T-helper 2 cell treated with Interferon-gamma antibody and Interleukin-4, amounts not matched to agents 5 μg/mL and 100 μg/mL, for 36 hours (primary cell): ENCODE measurements at regions not wholly inside any gene's neighbourhood (a gene's known extent, or its start where the extent isn't known, plus 50 kb on each side); places are given as distances from the start of the nearest gene placed in this dataset.
"Not testable (repeated sequence)": the region's sequence is repeated elsewhere in the genome, so short reads cannot be mapped to it uniquely, and the experiment has no call there.

Experiments used
- DNase-seq: peaks from one replicate; pipeline ENCODE4 v3.0.0; 2021; ENCODE audit warnings: low spot score
- H3K27ac Mint-ChIP-seq: one replicate; pipeline ENCODE4 v1.8.0; 2021; ENCODE audit warnings: mild to moderate bottlenecking, mixed read lengths
- H3K27me3 Mint-ChIP-seq: one replicate; pipeline ENCODE4 v1.8.0; 2021; ENCODE audit warnings: low read depth, mixed read lengths
- H3K36me3 Mint-ChIP-seq: one replicate; pipeline ENCODE4 v1.8.0; 2021; ENCODE audit warnings: low read depth, mixed read lengths
- H3K4me1 Mint-ChIP-seq: one replicate; pipeline ENCODE4 v1.8.0; 2021; ENCODE audit warnings: low read depth, mixed read lengths
- H3K4me3 Mint-ChIP-seq: one replicate; pipeline ENCODE4 v1.8.0; 2022; ENCODE audit warnings: mild to moderate bottlenecking, moderate library complexity, mixed read lengths
- H3K9me3 Mint-ChIP-seq: one replicate; pipeline ENCODE4 v1.8.0; 2021; ENCODE audit warnings: mixed read lengths

GRCh38 chr9:89943728-89944127 lies 338.9 kb downstream of the GADD45G start:
- H3K27ac Mint-ChIP-seq: no peak overlapping the region
- H3K9me3 Mint-ChIP-seq: no peaks in the 10 kb centered on the region
- H3K4me1 Mint-ChIP-seq: peaks cover 4% of the 10 kb centered on the region
- no peak for DNase-seq
- peaks cover 5% of the 10 kb centered on the region for H3K27me3 Mint-ChIP-seq
- peaks cover 1% of the 10 kb centered on the region for H3K36me3 Mint-ChIP-seq
- no peak overlapping the region for H3K4me3 Mint-ChIP-seq

GRCh38 chr9:89945133-89945532 lies 340.3 kb downstream of the GADD45G start:
- DNase-seq: no peak
- Mint-ChIP-seq H3K27me3 (no peaks in the 10 kb centered on the region), H3K36me3 (peaks cover 1% of the 10 kb centered on the region), H3K4me1 (peaks cover 4% of the 10 kb centered on the region), H3K27ac (no peak overlapping the region), H3K9me3 (no peaks in the 10 kb centered on the region), H3K4me3 (no peak overlapping the region)

GRCh38 chr9:89946741-89947140 lies 341.9 kb downstream of the GADD45G start:
- Mint-ChIP-seq H3K36me3 (peaks cover 1% of the 10 kb centered on the region), H3K27me3 (no peaks in the 10 kb centered on the region)

GRCh38 chr9:89949111-89949510 lies 344.3 kb downstream of the GADD45G start:
- no peak overlapping the region for H3K4me3 Mint-ChIP-seq
- H3K36me3 Mint-ChIP-seq: peaks cover 1% of the 10 kb centered on the region
- H3K27me3 Mint-ChIP-seq: no peaks in the 10 kb centered on the region
- peaks cover 17% of the 10 kb centered on the region for H3K4me1 Mint-ChIP-seq
- H3K27ac Mint-ChIP-seq: no peak overlapping the region
- no peak for DNase-seq
- no peaks in the 10 kb centered on the region for H3K9me3 Mint-ChIP-seq

More at GRCh38 chr9:89946741-89947140, 341.9 kb downstream of the GADD45G start:
- Mint-ChIP-seq H3K4me3 (no peak overlapping the region), H3K9me3 (no peaks in the 10 kb centered on the region), H3K27ac (no peak overlapping the region), H3K4me1 (peaks cover 7% of the 10 kb centered on the region)
- no peak for DNase-seq

- H3K4me3 Mint-ChIP-seq: no peak overlapping the region
- H3K27ac Mint-ChIP-seq: no peak overlapping the region
- peaks cover 17% of the 10 kb centered on the region for H3K4me1 Mint-ChIP-seq
- no peak for DNase-seq
- H3K36me3 Mint-ChIP-seq: peaks cover 1% of the 10 kb centered on the region
- no peaks in the 10 kb centered on the region for H3K27me3 Mint-ChIP-seq
- no peaks in the 10 kb centered on the region for H3K9me3 Mint-ChIP-seq
Measured at GRCh38 chr9:89951675-89952074, 346.9 kb downstream of the GADD45G start.

- no peak for DNase-seq
- Mint-ChIP-seq H3K27me3 (no peaks in the 10 kb centered on the region), H3K4me1 (peaks cover 17% of the 10 kb centered on the region)
Measured at GRCh38 chr9:89952401-89952800, 347.6 kb downstream of the GADD45G start.

GRCh38 chr9:89953263-89953662 lies 348.5 kb downstream of the GADD45G start:
- H3K27ac Mint-ChIP-seq, DNase-seq, H3K4me3 Mint-ChIP-seq, H3K36me3 Mint-ChIP-seq, H3K27me3 Mint-ChIP-seq, H3K9me3 Mint-ChIP-seq: not testable (repeated sequence)
- peaks cover 15% of the 10 kb centered on the region for H3K4me1 Mint-ChIP-seq

More at GRCh38 chr9:89952401-89952800, 347.6 kb downstream of the GADD45G start:
- Mint-ChIP-seq H3K4me3 (no peak overlapping the region), H3K27ac (no peak overlapping the region), H3K9me3 (no peaks in the 10 kb centered on the region), H3K36me3 (peaks cover 1% of the 10 kb centered on the region)

GRCh38 chr9:89953824-89954615 lies 349.2 kb downstream of the GADD45G start:
- H3K27ac Mint-ChIP-seq: no peak overlapping the region
- H3K4me3 Mint-ChIP-seq: no peak overlapping the region
- H3K4me1 Mint-ChIP-seq: peaks cover 15% of the 10 kb centered on the region
- H3K9me3 Mint-ChIP-seq: no peaks in the 10 kb centered on the region
- H3K36me3 Mint-ChIP-seq: no peaks in the 10 kb centered on the region
- H3K27me3 Mint-ChIP-seq: no peaks in the 10 kb centered on the region
- no peak for DNase-seq

- no peaks in the 10 kb centered on the region for H3K9me3 Mint-ChIP-seq
- H3K4me1 Mint-ChIP-seq: peaks cover 15% of the 10 kb centered on the region
- DNase-seq: no peak
- no peaks in the 10 kb centered on the region for H3K27me3 Mint-ChIP-seq
- H3K4me3 Mint-ChIP-seq: no peak overlapping the region
- no peaks in the 10 kb centered on the region for H3K36me3 Mint-ChIP-seq
- H3K27ac Mint-ChIP-seq: no peak overlapping the region
Measured at GRCh38 chr9:89955144-89955543, 350.3 kb downstream of the GADD45G start.

- Mint-ChIP-seq H3K4me1 (peaks cover 15% of the 10 kb centered on the region), H3K4me3 (no peak overlapping the region), H3K9me3 (no peaks in the 10 kb centered on the region), H3K27me3 (no peaks in the 10 kb centered on the region), H3K36me3 (no peaks in the 10 kb centered on the region), H3K27ac (no peak overlapping the region)
- DNase-seq: no peak
Measured at GRCh38 chr9:89955626-89956025, 350.8 kb downstream of the GADD45G start.

- no peak for DNase-seq
- H3K4me3 Mint-ChIP-seq: no peak overlapping the region
- no peaks in the 10 kb centered on the region for H3K27me3 Mint-ChIP-seq
- no peak overlapping the region for H3K27ac Mint-ChIP-seq
- no peaks in the 10 kb centered on the region for H3K9me3 Mint-ChIP-seq
- no peaks in the 10 kb centered on the region for H3K36me3 Mint-ChIP-seq
- H3K4me1 Mint-ChIP-seq: peaks cover 16% of the 10 kb centered on the region
Measured at GRCh38 chr9:89956331-89956730, 351.5 kb downstream of the GADD45G start.

GRCh38 chr9:89956907-89957306 lies 352.1 kb downstream of the GADD45G start:
- Mint-ChIP-seq H3K9me3 (no peaks in the 10 kb centered on the region), H3K4me3 (no peak overlapping the region), H3K4me1 (peaks cover 17% of the 10 kb centered on the region), H3K27ac (no peak overlapping the region), H3K27me3 (no peaks in the 10 kb centered on the region), H3K36me3 (no peaks in the 10 kb centered on the region)
- DNase-seq: no peak

- peaks cover 13% of the 10 kb centered on the region for H3K4me1 Mint-ChIP-seq
- H3K27me3 Mint-ChIP-seq: no peaks in the 10 kb centered on the region
- no peak for DNase-seq
- H3K27ac Mint-ChIP-seq: no peak overlapping the region
- no peak overlapping the region for H3K4me3 Mint-ChIP-seq
- H3K36me3 Mint-ChIP-seq: no peaks in the 10 kb centered on the region
- no peaks in the 10 kb centered on the region for H3K9me3 Mint-ChIP-seq
Measured at GRCh38 chr9:89958086-89958485, 353.3 kb downstream of the GADD45G start.

GRCh38 chr9:89961616-89962341 lies 357.0 kb downstream of the GADD45G start:
- DNase-seq: no peak

More at GRCh38 chr9:89961616-89962341, 357.0 kb downstream of the GADD45G start:
- peaks cover 10% of the 10 kb centered on the region for H3K4me1 Mint-ChIP-seq
- no peaks in the 10 kb centered on the region for H3K9me3 Mint-ChIP-seq
- H3K27me3 Mint-ChIP-seq: no peaks in the 10 kb centered on the region
- no peaks in the 10 kb centered on the region for H3K36me3 Mint-ChIP-seq
- H3K4me3 Mint-ChIP-seq: peak overlapping the region; percentile 45
- H3K27ac Mint-ChIP-seq: no peak overlapping the region
